ENCODE measurements at regions not wholly inside any gene's neighbourhood (a gene's known extent, or its start where the extent isn't known, plus 50 kb on each side); places are given as distances from the start of the nearest gene placed in this dataset.

GRCh38 chr5:144093868-144094267 lies 76.6 kb downstream of the YIPF5 start:
- no peak overlapping the region for H3K4me3 ChIP-seq (ENCODE audit: low read length)
- no peaks in the 10 kb centered on the region for H3K27me3 ChIP-seq (replicated peaks; ENCODE audit: control insufficient read depth, insufficient read depth, low read length)
- no peak for DNase-seq (ENCODE audit: low read depth)
- H3K9me3 ChIP-seq (ENCODE audit: control insufficient read depth, low read length) = no peaks in the 10 kb centered on the region
- no peaks in the 10 kb centered on the region for H3K36me3 ChIP-seq (ENCODE audit: control insufficient read depth, insufficient read depth, low read length, severe bottlenecking)
- H3K9ac ChIP-seq (ENCODE audit: low read length) = no peak overlapping the region
- H3K4me1 ChIP-seq (ENCODE audit: control insufficient read depth, insufficient read depth, low read length) = peaks cover 10% of the 10 kb centered on the region

- Histone ChIP-seq H3K27me3 (replicated peaks; ENCODE audit: control insufficient read depth, insufficient read depth, low read length) (no peaks in the 10 kb centered on the region), H3K9ac (ENCODE audit: low read length) (no peak overlapping the region), H3K36me3 (ENCODE audit: control insufficient read depth, insufficient read depth, low read length, severe bottlenecking) (no peaks in the 10 kb centered on the region), H3K4me1 (ENCODE audit: control insufficient read depth, insufficient read depth, low read length) (no peaks in the 10 kb centered on the region), H3K4me3 (ENCODE audit: low read length) (no peak overlapping the region), H3K9me3 (ENCODE audit: control insufficient read depth, low read length) (no peaks in the 10 kb centered on the region)
- DNase-seq (ENCODE audit: low read depth) = peak; percentile 67
Observed at GRCh38 chr5:144100702-144101101, 69.8 kb downstream of the YIPF5 start.

GRCh38 chr5:144101616-144102015 lies 68.8 kb downstream of the YIPF5 start:
- no peaks in the 10 kb centered on the region for H3K9me3 ChIP-seq (ENCODE audit: control insufficient read depth, low read length)
- H3K4me1 ChIP-seq (ENCODE audit: control insufficient read depth, insufficient read depth, low read length) = no peaks in the 10 kb centered on the region
- H3K36me3 ChIP-seq (ENCODE audit: control insufficient read depth, insufficient read depth, low read length, severe bottlenecking) = no peaks in the 10 kb centered on the region
- H3K27me3 ChIP-seq (replicated peaks; ENCODE audit: control insufficient read depth, insufficient read depth, low read length) = no peaks in the 10 kb centered on the region
- no peak for DNase-seq (ENCODE audit: low read depth)
- H3K4me3 ChIP-seq (ENCODE audit: low read length) = no peak overlapping the region
- no peak overlapping the region for H3K9ac ChIP-seq (ENCODE audit: low read length)

- DNase-seq (ENCODE audit: low read depth) = no peak
- Histone ChIP-seq H3K9me3 (ENCODE audit: control insufficient read depth, low read length) (no peaks in the 10 kb centered on the region), H3K9ac (ENCODE audit: low read length) (no peak overlapping the region)
Observed at GRCh38 chr5:144102361-144102760, 68.1 kb downstream of the YIPF5 start.

GRCh38 chr5:144102979-144103378 lies 67.5 kb downstream of the YIPF5 start:
- H3K9ac ChIP-seq (ENCODE audit: low read length) = no peak overlapping the region
- no peaks in the 10 kb centered on the region for H3K9me3 ChIP-seq (ENCODE audit: control insufficient read depth, low read length)
- no peaks in the 10 kb centered on the region for H3K36me3 ChIP-seq (ENCODE audit: control insufficient read depth, insufficient read depth, low read length, severe bottlenecking)
- H3K4me1 ChIP-seq (ENCODE audit: control insufficient read depth, insufficient read depth, low read length) = no peaks in the 10 kb centered on the region
- DNase-seq (ENCODE audit: low read depth) = no peak
- H3K27me3 ChIP-seq (replicated peaks; ENCODE audit: control insufficient read depth, insufficient read depth, low read length) = no peaks in the 10 kb centered on the region
- H3K4me3 ChIP-seq (ENCODE audit: low read length) = no peak overlapping the region

More at GRCh38 chr5:144102361-144102760, 68.1 kb downstream of the YIPF5 start:
- no peaks in the 10 kb centered on the region for H3K4me1 ChIP-seq (ENCODE audit: control insufficient read depth, insufficient read depth, low read length)
- H3K4me3 ChIP-seq (ENCODE audit: low read length) = no peak overlapping the region
- no peaks in the 10 kb centered on the region for H3K36me3 ChIP-seq (ENCODE audit: control insufficient read depth, insufficient read depth, low read length, severe bottlenecking)
- no peaks in the 10 kb centered on the region for H3K27me3 ChIP-seq (replicated peaks; ENCODE audit: control insufficient read depth, insufficient read depth, low read length)

- no peaks in the 10 kb centered on the region for H3K27me3 ChIP-seq (replicated peaks; ENCODE audit: control insufficient read depth, insufficient read depth, low read length)
- no peak overlapping the region for H3K4me3 ChIP-seq (ENCODE audit: low read length)
- no peaks in the 10 kb centered on the region for H3K9me3 ChIP-seq (ENCODE audit: control insufficient read depth, low read length)
- DNase-seq (ENCODE audit: low read depth) = no peak
- no peaks in the 10 kb centered on the region for H3K4me1 ChIP-seq (ENCODE audit: control insufficient read depth, insufficient read depth, low read length)
- no peak overlapping the region for H3K9ac ChIP-seq (ENCODE audit: low read length)
- H3K36me3 ChIP-seq (ENCODE audit: control insufficient read depth, insufficient read depth, low read length, severe bottlenecking) = no peaks in the 10 kb centered on the region
Observed at GRCh38 chr5:144103611-144104485, 66.6 kb downstream of the YIPF5 start.

- Histone ChIP-seq H3K9me3 (ENCODE audit: control insufficient read depth, low read length) (no peaks in the 10 kb centered on the region), H3K4me1 (ENCODE audit: control insufficient read depth, insufficient read depth, low read length) (no peaks in the 10 kb centered on the region), H3K4me3 (ENCODE audit: low read length) (no peak overlapping the region), H3K27me3 (replicated peaks; ENCODE audit: control insufficient read depth, insufficient read depth, low read length) (no peaks in the 10 kb centered on the region), H3K36me3 (ENCODE audit: control insufficient read depth, insufficient read depth, low read length, severe bottlenecking) (no peaks in the 10 kb centered on the region), H3K9ac (ENCODE audit: low read length) (no peak overlapping the region)
- no peak for DNase-seq (ENCODE audit: low read depth)
Observed at GRCh38 chr5:144105371-144105770, 65.1 kb downstream of the YIPF5 start.

- H3K9me3 ChIP-seq (ENCODE audit: control insufficient read depth, low read length) = peaks cover 4% of the 10 kb centered on the region
- no peaks in the 10 kb centered on the region for H3K27me3 ChIP-seq (replicated peaks; ENCODE audit: control insufficient read depth, insufficient read depth, low read length)
- DNase-seq (ENCODE audit: low read depth) = no peak
- no peak overlapping the region for H3K4me3 ChIP-seq (ENCODE audit: low read length)
- no peaks in the 10 kb centered on the region for H3K36me3 ChIP-seq (ENCODE audit: control insufficient read depth, insufficient read depth, low read length, severe bottlenecking)
- no peaks in the 10 kb centered on the region for H3K4me1 ChIP-seq (ENCODE audit: control insufficient read depth, insufficient read depth, low read length)
- H3K9ac ChIP-seq (ENCODE audit: low read length) = no peak overlapping the region
Observed at GRCh38 chr5:144108131-144108530, 62.3 kb downstream of the YIPF5 start.
